ENCODE measurements at regions not wholly inside any gene's neighbourhood (a gene's known extent, or its start where the extent isn't known, plus 50 kb on each side); places are given as distances from the start of the nearest gene placed in this dataset.

GRCh38 chr1:188872376-188872775 is 1605.3 kb downstream of the BRINP3 start:
- TF ChIP-seq POLR2AphosphoS5 (IDR thresholded peaks at IDR 0.05; ENCODE audit: borderline replicate concordance, low read depth, low read length) (no peak), EZH2 (IDR thresholded peaks at IDR 0.05) (no peak), FOXP2 (optimal IDR thresholded peaks at IDR 0.05; ENCODE audit: control extremely low read depth, extremely low read length, insufficient read depth) (no peak)
- no peaks in the 10 kb centered on the region for H3K36me3 ChIP-seq (ENCODE audit: insufficient read depth, low read length)
- no peak overlapping the region for H3K4me3 ChIP-seq
- H3K9me3 ChIP-seq (ENCODE audit: low read depth, low read length) = no peaks in the 10 kb centered on the region
- H3K9ac ChIP-seq (ENCODE audit: insufficient read length) = no peak overlapping the region
- no peak overlapping the region for H3K27ac ChIP-seq
- DNase-seq (ENCODE audit: low read depth, low spot score) = no peak

GRCh38 chr1:188877668-188878067 is 1600.0 kb downstream of the BRINP3 start:
- TF ChIP-seq FOXP2 (optimal IDR thresholded peaks at IDR 0.05; ENCODE audit: control extremely low read depth, extremely low read length, insufficient read depth) (no peak), POLR2AphosphoS5 (IDR thresholded peaks at IDR 0.05; ENCODE audit: borderline replicate concordance, low read depth, low read length) (no peak), EZH2 (IDR thresholded peaks at IDR 0.05) (no peak)
- H3K9me3 ChIP-seq (ENCODE audit: low read depth, low read length) = no peaks in the 10 kb centered on the region
- H3K4me3 ChIP-seq = no peak overlapping the region
- DNase-seq (ENCODE audit: low read depth, low spot score) = no peak
- no peaks in the 10 kb centered on the region for H3K36me3 ChIP-seq (ENCODE audit: insufficient read depth, low read length)
- H3K9ac ChIP-seq (ENCODE audit: insufficient read length) = no peak overlapping the region
- no peak overlapping the region for H3K27ac ChIP-seq

GRCh38 chr1:188888386-188888785 is 1589.3 kb downstream of the BRINP3 start:
- no peak for TF ChIP-seq EZH2 (IDR thresholded peaks at IDR 0.05)
- no peak for TF ChIP-seq POLR2AphosphoS5 (IDR thresholded peaks at IDR 0.05; ENCODE audit: borderline replicate concordance, low read depth, low read length)
- TF ChIP-seq FOXP2 (optimal IDR thresholded peaks at IDR 0.05; ENCODE audit: control extremely low read depth, extremely low read length, insufficient read depth) = no peak
- H3K9ac ChIP-seq (ENCODE audit: insufficient read length) = no peak overlapping the region

GRCh38 chr1:188889166-188889565 is 1588.5 kb downstream of the BRINP3 start:
- Histone ChIP-seq H3K9ac (ENCODE audit: insufficient read length) (no peak overlapping the region), H3K36me3 (ENCODE audit: insufficient read depth, low read length) (no peaks in the 10 kb centered on the region), H3K9me3 (ENCODE audit: low read depth, low read length) (no peaks in the 10 kb centered on the region), H3K4me3 (no peak overlapping the region), H3K27ac (no peak overlapping the region)
- no peak for DNase-seq (ENCODE audit: low read depth, low spot score)
- TF ChIP-seq FOXP2 (optimal IDR thresholded peaks at IDR 0.05; ENCODE audit: control extremely low read depth, extremely low read length, insufficient read depth) (no peak), EZH2 (IDR thresholded peaks at IDR 0.05) (no peak), POLR2AphosphoS5 (IDR thresholded peaks at IDR 0.05; ENCODE audit: borderline replicate concordance, low read depth, low read length) (no peak)

More at GRCh38 chr1:188888386-188888785, 1589.3 kb downstream of the BRINP3 start:
- Histone ChIP-seq H3K36me3 (ENCODE audit: insufficient read depth, low read length) (no peaks in the 10 kb centered on the region), H3K27ac (no peak overlapping the region), H3K4me3 (no peak overlapping the region), H3K9me3 (ENCODE audit: low read depth, low read length) (no peaks in the 10 kb centered on the region)
- no peak for DNase-seq (ENCODE audit: low read depth, low spot score)

- Histone ChIP-seq H3K9ac (ENCODE audit: insufficient read length) (no peak overlapping the region), H3K9me3 (ENCODE audit: low read depth, low read length) (no peaks in the 10 kb centered on the region), H3K36me3 (ENCODE audit: insufficient read depth, low read length) (no peaks in the 10 kb centered on the region), H3K4me3 (no peak overlapping the region), H3K27ac (no peak overlapping the region)
- TF ChIP-seq POLR2AphosphoS5 (IDR thresholded peaks at IDR 0.05; ENCODE audit: borderline replicate concordance, low read depth, low read length) (no peak), FOXP2 (optimal IDR thresholded peaks at IDR 0.05; ENCODE audit: control extremely low read depth, extremely low read length, insufficient read depth) (no peak), EZH2 (IDR thresholded peaks at IDR 0.05) (no peak)
- DNase-seq (ENCODE audit: low read depth, low spot score) = no peak
These were observed 1585.7 kb downstream of the BRINP3 start for GRCh38 chr1:188891958-188892357.

- no peak for DNase-seq (ENCODE audit: low read depth, low spot score)
- Histone ChIP-seq H3K9ac (ENCODE audit: insufficient read length) (no peak overlapping the region), H3K36me3 (ENCODE audit: insufficient read depth, low read length) (no peaks in the 10 kb centered on the region), H3K9me3 (ENCODE audit: low read depth, low read length) (no peaks in the 10 kb centered on the region), H3K27ac (no peak overlapping the region), H3K4me3 (no peak overlapping the region)
- no peak for TF ChIP-seq POLR2AphosphoS5 (IDR thresholded peaks at IDR 0.05; ENCODE audit: borderline replicate concordance, low read depth, low read length)
- TF ChIP-seq FOXP2 (optimal IDR thresholded peaks at IDR 0.05; ENCODE audit: control extremely low read depth, extremely low read length, insufficient read depth) = no peak
- no peak for TF ChIP-seq EZH2 (IDR thresholded peaks at IDR 0.05)
These were observed 1582.1 kb downstream of the BRINP3 start for GRCh38 chr1:188895611-188896010.

GRCh38 chr1:188903241-188903640 is 1574.4 kb downstream of the BRINP3 start:
- Histone ChIP-seq H3K9me3 (ENCODE audit: low read depth, low read length) (no peaks in the 10 kb centered on the region), H3K9ac (ENCODE audit: insufficient read length) (no peak overlapping the region), H3K4me3 (no peak overlapping the region), H3K36me3 (ENCODE audit: insufficient read depth, low read length) (no peaks in the 10 kb centered on the region), H3K27ac (no peak overlapping the region)
- no peak for TF ChIP-seq EZH2 (IDR thresholded peaks at IDR 0.05)
- TF ChIP-seq FOXP2 (optimal IDR thresholded peaks at IDR 0.05; ENCODE audit: control extremely low read depth, extremely low read length, insufficient read depth) = no peak
- no peak for TF ChIP-seq POLR2AphosphoS5 (IDR thresholded peaks at IDR 0.05; ENCODE audit: borderline replicate concordance, low read depth, low read length)
- no peak for DNase-seq (ENCODE audit: low read depth, low spot score)

GRCh38 chr1:188904201-188904600 is 1573.5 kb downstream of the BRINP3 start:
- Histone ChIP-seq H3K4me3 (no peak overlapping the region), H3K27ac (no peak overlapping the region), H3K9ac (ENCODE audit: insufficient read length) (no peak overlapping the region), H3K9me3 (ENCODE audit: low read depth, low read length) (no peaks in the 10 kb centered on the region), H3K36me3 (ENCODE audit: insufficient read depth, low read length) (no peaks in the 10 kb centered on the region)
- TF ChIP-seq POLR2AphosphoS5 (IDR thresholded peaks at IDR 0.05; ENCODE audit: borderline replicate concordance, low read depth, low read length) (no peak), EZH2 (IDR thresholded peaks at IDR 0.05) (no peak), FOXP2 (optimal IDR thresholded peaks at IDR 0.05; ENCODE audit: control extremely low read depth, extremely low read length, insufficient read depth) (no peak)
- no peak for DNase-seq (ENCODE audit: low read depth, low spot score)

Measured in SK-N-MC (cell line).